Esophagus squamous epithelium (tissue), 4 donors: ENCODE measurements at regions not wholly inside any gene's neighbourhood (a gene's known extent, or its start where the extent isn't known, plus 50 kb on each side); places are given as distances from the start of the nearest gene placed in this dataset.

Experiments used
- POLR2A ChIP-seq, 4 donors: fragments of 450-650 bp; IDR thresholded peaks; one replicate each; pipeline ENCODE4 v1.6.1; 2017; ENCODE audit warnings: antibody characterized with exemption in 4 of 4, mild to moderate bottlenecking in 4 of 4, moderate library complexity in 3 of 4
- TF ChIP-seq, protein P1 (sequence below), 6 experiments: fragments of 450-650 bp in 4 of 6; fragments of 200-600 bp in 2 of 6; sonication (generic) in 2 of 6; IDR thresholded peaks; one replicate each; pipeline ENCODE4 v1.5.1; 2016 to 2019; ENCODE audit warnings: antibody characterized with exemption in 6 of 6, mild to moderate bottlenecking in 4 of 6, moderate library complexity in 4 of 6

DNA sequence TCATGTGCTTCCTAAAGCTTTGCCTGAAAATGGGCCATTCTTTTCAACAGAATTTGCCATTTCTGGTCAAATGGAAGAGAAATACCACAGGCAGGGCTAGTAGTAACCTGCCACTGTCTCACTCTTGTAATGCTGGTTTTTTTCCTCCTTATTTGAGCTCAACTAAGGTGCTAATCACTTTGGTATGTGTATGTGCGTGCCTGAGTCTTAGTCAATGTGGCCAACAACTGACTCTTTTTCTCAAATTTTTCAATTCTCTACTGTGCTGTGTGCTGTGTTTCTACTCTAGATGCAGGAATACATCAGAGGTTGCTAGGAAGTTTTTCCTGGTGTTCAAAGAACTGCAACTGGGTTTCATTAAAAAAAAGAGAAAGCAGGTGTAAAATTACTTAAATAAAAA lies 870.2 kb downstream of the EFNB2 start:
- TF ChIP-seq, protein P1, sequence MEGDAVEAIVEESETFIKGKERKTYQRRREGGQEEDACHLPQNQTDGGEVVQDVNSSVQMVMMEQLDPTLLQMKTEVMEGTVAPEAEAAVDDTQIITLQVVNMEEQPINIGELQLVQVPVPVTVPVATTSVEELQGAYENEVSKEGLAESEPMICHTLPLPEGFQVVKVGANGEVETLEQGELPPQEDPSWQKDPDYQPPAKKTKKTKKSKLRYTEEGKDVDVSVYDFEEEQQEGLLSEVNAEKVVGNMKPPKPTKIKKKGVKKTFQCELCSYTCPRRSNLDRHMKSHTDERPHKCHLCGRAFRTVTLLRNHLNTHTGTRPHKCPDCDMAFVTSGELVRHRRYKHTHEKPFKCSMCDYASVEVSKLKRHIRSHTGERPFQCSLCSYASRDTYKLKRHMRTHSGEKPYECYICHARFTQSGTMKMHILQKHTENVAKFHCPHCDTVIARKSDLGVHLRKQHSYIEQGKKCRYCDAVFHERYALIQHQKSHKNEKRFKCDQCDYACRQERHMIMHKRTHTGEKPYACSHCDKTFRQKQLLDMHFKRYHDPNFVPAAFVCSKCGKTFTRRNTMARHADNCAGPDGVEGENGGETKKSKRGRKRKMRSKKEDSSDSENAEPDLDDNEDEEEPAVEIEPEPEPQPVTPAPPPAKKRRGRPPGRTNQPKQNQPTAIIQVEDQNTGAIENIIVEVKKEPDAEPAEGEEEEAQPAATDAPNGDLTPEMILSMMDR (IDR thresholded peaks at IDR 0.05): no peak
- no peak for TF ChIP-seq POLR2A (IDR thresholded peaks at IDR 0.05)
